ENCODE measurements at regions not wholly inside any gene's neighbourhood (a gene's known extent, or its start where the extent isn't known, plus 50 kb on each side); places are given as distances from the start of the nearest gene placed in this dataset.

- intact Hi-C loops (cut with micrococcal nuclease; ENCODE audit: unreplicated experiment) (no loop called here), in situ Hi-C loops (cut with HindIII; ENCODE audit: extremely low pct_ligation_motif_present, low pct_unique_long_range_greater_than_20kb) (no loop called here)
- peaks cover 0 to 14% of the 10 kb centered on the region in 2 experiments; a peak in 2 of 5 replicates for H3K27me3 ChIP-seq (ENCODE audit: control insufficient read depth in 1 of 2, insufficient read depth in 2 of 2, low read length in 2 of 2)
- H3K9ac ChIP-seq (ENCODE audit: insufficient read depth, low read depth, low read length) = no peak overlapping the region
- BruUV-seq (replicated peaks) = no TSS peak
- H3K4me3 ChIP-seq (replicated peaks in 1 of 3; ENCODE audit: insufficient read depth in 1 of 3, low read depth in 2 of 3, low read length in 3 of 3) = no peak overlapping the region
- ATAC-seq (peak; percentile 68; the same call in 2 of the 3 replicates), DNase-seq (ENCODE audit: low spot score) (peak; percentile 71), FAIRE-seq (no peak)
- H3K79me2 ChIP-seq (ENCODE audit: insufficient read depth, low read length) = no peaks in the 10 kb centered on the region
- no peak overlapping the region for H3K27ac ChIP-seq (ENCODE audit: extremely low read length, insufficient read depth, low read length)
- H3K36me3 ChIP-seq (replicated peaks in 1 of 2; ENCODE audit: control insufficient read depth in 1 of 2, insufficient read depth in 2 of 2, low read length in 2 of 2) = no peaks in the 10 kb centered on the region
- no peaks in the 10 kb centered on the region for H4K20me1 ChIP-seq (ENCODE audit: insufficient read depth, low read length)
- peaks cover 11% of the 10 kb centered on the region; the same call in 1 of the 2 replicates for H3K4me1 ChIP-seq (ENCODE audit: insufficient read depth, low read length)
- ChIA-PET POLR2A (no interaction called here), CTCF (ENCODE audit: low intra/inter-chr PET ratio, low total read pairs) (no interaction called here)
- 7% methylated on average over 10 of the region's 11 CpGs for WGBS (ENCODE audit: low lambda C conversion rate)
- no peak overlapping the region for H3K4me2 ChIP-seq (ENCODE audit: low read depth, low read length)
- no peaks in the 10 kb centered on the region for H3K9me3 ChIP-seq (ENCODE audit: low read length)
- TF ChIP-seq ARNTL (CRISPR knock-in tag; IDR thresholded peaks at IDR 0.05) (no peak), SOX5 (CRISPR knock-in tag; IDR thresholded peaks at IDR 0.05; ENCODE audit: borderline replicate concordance) (peak; percentile 61; the same call in 1 of the 2 replicates), NAIF1 (CRISPR knock-in tag; IDR thresholded peaks at IDR 0.05; ENCODE audit: borderline replicate concordance) (no peak), SOX6 (IDR thresholded peaks at IDR 0.05) (no peak), SOX6 (CRISPR knock-in tag; IDR thresholded peaks at IDR 0.05) (0 out of 2 replicates have a peak, but pooled peaks have one; percentile 24)
- H2AFZ ChIP-seq (ENCODE audit: low read length) = no peak overlapping the region
Measured at GRCh38 chr11:45743556-45744468, 61.1 kb upstream of the SLC35C1 start.

GRCh38 chr11:45741582-45741981 is 63.4 kb upstream of the SLC35C1 start:
- FAIRE-seq (no peak), ATAC-seq (no peak)
- TF ChIP-seq CREB1 (IDR thresholded peaks at IDR 0.05) (no peak), CREB1 (CRISPR knock-in tag; IDR thresholded peaks at IDR 0.05) (no peak), ZHX1 (CRISPR knock-in tag; IDR thresholded peaks at IDR 0.05; ENCODE audit: low read depth) (no peak), ZNF770 (CRISPR knock-in tag; IDR thresholded peaks at IDR 0.05) (no peak), SSRP1 (CRISPR knock-in tag; IDR thresholded peaks at IDR 0.05) (no peak), JDP2 (CRISPR knock-in tag; IDR thresholded peaks at IDR 0.05; ENCODE audit: borderline replicate concordance) (no peak), ZNF101 (CRISPR knock-in tag; IDR thresholded peaks at IDR 0.05; ENCODE audit: borderline replicate concordance, low read depth) (no peak), MIER3 (CRISPR knock-in tag; IDR thresholded peaks at IDR 0.05; ENCODE audit: borderline replicate concordance) (no peak), MXD3 (CRISPR knock-in tag; IDR thresholded peaks at IDR 0.05) (no peak)

More at GRCh38 chr11:45741582-45741981, 63.4 kb upstream of the SLC35C1 start:
- Histone ChIP-seq H3K9ac (ENCODE audit: insufficient read depth, low read depth, low read length) (no peak overlapping the region), H3K4me1 (ENCODE audit: insufficient read depth, low read length) (peaks cover 17% of the 10 kb centered on the region), H4K20me1 (ENCODE audit: insufficient read depth, low read length) (no peaks in the 10 kb centered on the region), H3K9me3 (ENCODE audit: low read length) (no peaks in the 10 kb centered on the region), H3K36me3 (replicated peaks in 1 of 2; ENCODE audit: control insufficient read depth in 1 of 2, insufficient read depth in 2 of 2, low read length in 2 of 2) (no peaks in the 10 kb centered on the region), H3K27me3 (ENCODE audit: control insufficient read depth in 1 of 2, insufficient read depth in 2 of 2, low read length in 2 of 2) (peaks cover 0 to 14% of the 10 kb centered on the region in 2 experiments; a peak in 2 of 5 replicates), H3K79me2 (ENCODE audit: insufficient read depth, low read length) (no peaks in the 10 kb centered on the region), H2AFZ (ENCODE audit: low read length) (no peak overlapping the region), H3K4me2 (ENCODE audit: low read depth, low read length) (no peak overlapping the region), H3K4me3 (replicated peaks in 1 of 3; ENCODE audit: insufficient read depth in 1 of 3, low read depth in 2 of 3, low read length in 3 of 3) (no peak overlapping the region), H3K27ac (ENCODE audit: extremely low read length, insufficient read depth, low read length) (no peak overlapping the region)
- WGBS (ENCODE audit: low lambda C conversion rate) = 23% methylated on average over 2 of the region's 2 CpGs
- DNase-seq (ENCODE audit: low spot score) = no peak
- POLR2A ChIA-PET = no interaction called here
- in situ Hi-C loops (cut with HindIII; ENCODE audit: extremely low pct_ligation_motif_present, low pct_unique_long_range_greater_than_20kb) = no loop called here
- CTCF ChIA-PET (ENCODE audit: low intra/inter-chr PET ratio, low total read pairs) = no interaction called here
- BruUV-seq (replicated peaks) = no TSS peak
- intact Hi-C loops (cut with micrococcal nuclease; ENCODE audit: unreplicated experiment) = no loop called here
